ENCODE measurements at regions not wholly inside any gene's neighbourhood (a gene's known extent, or its start where the extent isn't known, plus 50 kb on each side); places are given as distances from the start of the nearest gene placed in this dataset.

DNA sequence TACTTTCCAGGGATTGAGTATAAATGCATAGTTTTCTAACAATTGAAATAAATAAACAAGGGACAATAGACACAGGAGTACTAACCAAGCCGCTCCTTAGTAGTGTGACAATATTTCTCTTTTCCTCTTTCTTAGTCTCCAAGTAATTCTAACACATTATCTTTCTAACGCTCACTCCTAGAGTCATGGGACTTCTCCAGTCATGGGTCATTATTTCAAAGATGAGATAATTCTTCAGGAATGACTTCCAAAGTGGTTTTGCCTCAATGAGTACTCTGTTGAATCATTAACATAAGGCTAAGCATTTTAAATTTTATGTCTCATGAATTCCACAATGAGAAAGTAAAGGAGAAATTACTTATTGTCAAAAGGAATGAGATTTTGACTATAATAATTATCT lies 605.8 kb upstream of the ADAMTS5 start:
- TF ChIP-seq, protein P1, sequence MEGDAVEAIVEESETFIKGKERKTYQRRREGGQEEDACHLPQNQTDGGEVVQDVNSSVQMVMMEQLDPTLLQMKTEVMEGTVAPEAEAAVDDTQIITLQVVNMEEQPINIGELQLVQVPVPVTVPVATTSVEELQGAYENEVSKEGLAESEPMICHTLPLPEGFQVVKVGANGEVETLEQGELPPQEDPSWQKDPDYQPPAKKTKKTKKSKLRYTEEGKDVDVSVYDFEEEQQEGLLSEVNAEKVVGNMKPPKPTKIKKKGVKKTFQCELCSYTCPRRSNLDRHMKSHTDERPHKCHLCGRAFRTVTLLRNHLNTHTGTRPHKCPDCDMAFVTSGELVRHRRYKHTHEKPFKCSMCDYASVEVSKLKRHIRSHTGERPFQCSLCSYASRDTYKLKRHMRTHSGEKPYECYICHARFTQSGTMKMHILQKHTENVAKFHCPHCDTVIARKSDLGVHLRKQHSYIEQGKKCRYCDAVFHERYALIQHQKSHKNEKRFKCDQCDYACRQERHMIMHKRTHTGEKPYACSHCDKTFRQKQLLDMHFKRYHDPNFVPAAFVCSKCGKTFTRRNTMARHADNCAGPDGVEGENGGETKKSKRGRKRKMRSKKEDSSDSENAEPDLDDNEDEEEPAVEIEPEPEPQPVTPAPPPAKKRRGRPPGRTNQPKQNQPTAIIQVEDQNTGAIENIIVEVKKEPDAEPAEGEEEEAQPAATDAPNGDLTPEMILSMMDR (IDR thresholded peaks at IDR 0.05): no peak
- no peak for TF ChIP-seq POLR2AphosphoS5 (IDR thresholded peaks at IDR 0.05)
- TF ChIP-seq EP300 (IDR thresholded peaks at IDR 0.05): no peak
- no peak for TF ChIP-seq POLR2A (IDR thresholded peaks at IDR 0.05)
